C4-2B (cell line): ENCODE measurements at regions not wholly inside any gene's neighbourhood (a gene's known extent, or its start where the extent isn't known, plus 50 kb on each side); places are given as distances from the start of the nearest gene placed in this dataset.

ENCODE experiments used
- CTCF ChIP-seq: fragments of 450-650 bp; conservative IDR thresholded peaks from 2 replicates; pipeline ENCODE4 v1.5.1; 2017; ENCODE audit warnings: mild to moderate bottlenecking
- ZFX ChIP-seq: fragments of 450-650 bp; IDR thresholded peaks from 2 replicates; pipeline ENCODE4 v1.6.1; 2017

GRCh38 chr7:12157517-12157916 lies 53.6 kb upstream of the TMEM106B start:
- TF ChIP-seq CTCF (no peak), ZFX (no peak)
